Inferior parietal cortex (tissue), 1 donor: ENCODE measurements at regions not wholly inside any gene's neighbourhood (a gene's known extent, or its start where the extent isn't known, plus 50 kb on each side); places are given as distances from the start of the nearest gene placed in this dataset.

ENCODE experiments used
- DNase-seq: peaks from one replicate; pipeline ENCODE4 v3.0.0-alpha.2; 2016; ENCODE audit errors: extremely low spot score

DNA sequence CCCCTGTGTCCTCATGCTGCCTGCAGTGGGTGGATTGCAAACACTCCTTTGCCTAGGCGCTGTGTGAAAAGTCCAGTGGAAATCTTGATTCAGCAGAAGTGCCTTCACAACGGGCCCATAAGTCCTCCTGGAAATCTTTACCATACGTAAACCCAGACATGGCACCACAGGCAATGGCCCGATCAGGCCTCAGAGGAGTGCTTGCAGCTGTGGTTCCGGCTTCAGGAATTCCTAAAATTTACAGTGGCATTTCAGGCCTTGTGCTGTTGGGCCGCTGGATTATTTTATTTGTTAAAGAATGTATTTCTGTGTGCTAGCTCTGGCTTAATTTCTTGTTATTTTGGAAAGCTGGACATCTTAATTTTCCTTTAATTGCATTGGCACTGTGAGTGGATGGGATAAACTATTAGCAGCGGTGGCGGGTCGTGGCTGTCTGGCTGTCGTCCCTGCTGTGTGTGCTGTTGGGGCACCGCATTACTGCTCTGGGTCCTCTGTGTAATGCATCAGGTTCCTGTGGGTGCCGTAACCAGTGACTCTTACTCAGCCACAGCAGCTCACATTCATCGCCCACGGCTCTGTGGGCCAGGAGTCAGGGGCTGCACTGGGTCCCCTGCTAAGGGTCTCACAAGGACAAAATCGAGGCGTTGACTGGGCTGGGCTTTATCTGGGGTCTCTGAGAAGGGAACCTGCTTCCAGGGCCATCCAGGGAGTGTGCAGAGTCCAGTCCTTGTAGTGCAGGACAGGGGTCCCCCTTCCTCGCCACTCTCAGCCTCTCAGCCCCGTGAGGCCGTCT, 73.1 kb downstream of the RTP5 start:
- no peak for DNase-seq

DNA sequence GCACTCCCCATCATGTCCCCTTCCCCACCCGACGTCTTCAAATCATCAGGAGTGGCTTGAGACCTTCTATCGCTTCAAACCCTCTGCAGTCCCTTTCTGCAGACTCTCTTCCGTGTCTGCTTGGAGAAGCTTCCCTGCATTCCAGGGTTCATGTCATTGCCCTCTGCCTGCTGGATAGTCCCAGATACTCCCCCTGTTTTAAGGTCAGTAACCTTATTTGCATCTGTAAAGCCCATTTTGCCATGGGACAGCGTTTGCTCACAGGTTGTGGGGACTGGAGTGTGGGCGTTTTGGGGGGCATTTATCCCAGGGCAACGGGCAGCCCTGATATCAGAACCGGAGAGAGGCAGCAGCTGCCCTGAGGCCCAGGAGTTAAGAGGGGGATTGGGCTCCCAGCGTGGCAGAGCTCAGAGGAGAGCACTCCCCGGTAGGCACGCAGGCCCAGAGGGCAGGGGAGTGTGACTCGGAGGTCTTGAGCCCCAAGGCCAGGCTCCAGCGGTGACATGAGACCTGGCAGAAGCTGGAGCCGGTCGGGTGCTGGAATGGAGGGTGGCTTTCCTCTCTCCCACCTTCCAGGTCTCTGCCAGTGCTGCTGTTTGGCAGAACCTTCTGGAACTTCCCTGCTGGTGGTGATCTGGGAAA, 73.8 kb downstream of the RTP5 start:
- DNase-seq: no peak

DNA sequence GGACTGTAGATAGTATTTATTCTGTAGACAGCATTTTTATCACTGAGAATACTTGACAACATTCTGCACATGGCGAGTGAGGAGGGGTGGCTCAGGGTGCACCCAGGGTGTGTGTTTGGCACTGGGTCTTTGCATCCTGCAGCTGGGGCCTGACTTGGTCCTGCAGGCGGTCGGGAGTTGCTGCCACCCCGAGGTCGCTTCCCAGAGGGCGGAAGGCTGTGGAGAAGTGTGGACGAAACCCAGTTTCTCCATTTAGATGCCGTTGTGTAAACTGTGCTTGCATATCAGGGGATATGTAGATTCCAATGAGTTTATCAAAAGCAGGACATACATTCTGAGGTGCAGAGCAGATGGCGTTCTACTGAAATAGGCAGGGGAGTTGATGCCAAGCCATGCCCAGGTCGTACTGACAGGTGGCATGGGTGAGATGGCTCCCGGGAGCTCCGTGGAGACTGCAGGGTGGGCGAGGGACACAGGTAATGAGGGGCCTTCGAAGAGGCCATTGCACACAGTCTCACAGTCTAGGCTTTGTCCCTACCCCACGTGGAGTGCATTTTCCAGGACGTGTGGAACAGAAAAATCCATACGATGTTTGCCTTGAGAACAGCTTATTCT, 74.5 kb downstream of the RTP5 start:
- DNase-seq: no peak

DNA sequence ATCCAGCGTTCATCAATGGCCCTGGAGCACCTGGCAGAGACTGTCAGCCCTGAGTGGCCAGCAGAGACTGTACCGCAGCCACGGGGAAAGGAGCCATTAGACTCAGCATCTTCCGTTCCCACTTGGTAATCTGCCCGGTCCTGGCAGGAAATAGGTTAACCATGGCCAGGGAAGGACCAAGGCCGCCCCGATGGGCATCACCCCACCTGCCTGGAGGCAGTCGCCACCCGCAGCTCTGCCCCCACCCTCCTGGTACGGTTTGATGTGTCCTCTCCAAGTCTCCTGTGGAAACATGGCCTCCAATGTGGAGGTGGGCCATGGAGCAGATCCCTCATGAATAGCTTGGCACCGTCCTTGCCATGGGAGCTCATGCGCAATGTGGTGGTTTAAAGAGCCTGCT, 75.3 kb downstream of the RTP5 start:
- DNase-seq: no peak

DNA sequence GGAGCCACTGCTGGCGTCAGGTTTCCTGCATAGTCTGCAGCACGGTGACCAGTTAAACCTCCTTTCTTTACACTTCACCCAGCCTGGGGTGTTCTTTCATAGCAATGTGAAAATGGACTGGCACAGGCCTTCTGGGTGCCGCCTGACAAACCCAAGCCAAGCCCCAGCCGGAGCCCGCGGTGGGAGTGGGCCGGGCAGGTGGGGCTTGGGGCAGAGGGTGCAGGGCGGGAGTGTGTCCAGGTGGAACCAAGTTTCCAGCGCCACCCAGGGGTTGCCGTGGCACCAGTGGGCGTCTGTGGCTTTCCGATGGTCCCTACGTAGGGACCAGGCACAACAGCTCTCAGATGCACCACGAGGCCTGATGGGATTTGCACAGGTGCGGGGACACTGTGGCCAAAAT, 75.8 kb downstream of the RTP5 start:
- no peak for DNase-seq

DNA sequence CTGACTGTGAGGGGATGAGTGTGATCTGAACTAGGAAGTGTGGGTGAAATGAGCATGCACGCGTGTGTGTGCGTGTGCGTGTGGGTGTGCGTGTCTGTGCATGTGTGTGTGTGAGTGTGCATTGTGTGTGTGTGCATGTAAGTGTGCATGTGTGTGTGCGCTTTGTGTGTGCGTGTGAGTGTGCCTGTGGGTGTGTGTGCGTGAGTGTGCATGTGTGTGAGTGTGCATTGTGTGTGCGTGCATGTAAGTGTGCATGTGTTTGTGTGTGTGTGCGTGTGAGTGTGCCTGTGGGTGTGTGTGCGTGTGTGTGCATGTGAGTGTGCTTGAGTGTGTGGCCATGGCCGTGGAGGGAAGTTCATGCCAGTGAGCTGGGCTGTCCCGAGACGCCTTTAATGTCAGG, 76.3 kb downstream of the RTP5 start:
- no peak for DNase-seq

DNA sequence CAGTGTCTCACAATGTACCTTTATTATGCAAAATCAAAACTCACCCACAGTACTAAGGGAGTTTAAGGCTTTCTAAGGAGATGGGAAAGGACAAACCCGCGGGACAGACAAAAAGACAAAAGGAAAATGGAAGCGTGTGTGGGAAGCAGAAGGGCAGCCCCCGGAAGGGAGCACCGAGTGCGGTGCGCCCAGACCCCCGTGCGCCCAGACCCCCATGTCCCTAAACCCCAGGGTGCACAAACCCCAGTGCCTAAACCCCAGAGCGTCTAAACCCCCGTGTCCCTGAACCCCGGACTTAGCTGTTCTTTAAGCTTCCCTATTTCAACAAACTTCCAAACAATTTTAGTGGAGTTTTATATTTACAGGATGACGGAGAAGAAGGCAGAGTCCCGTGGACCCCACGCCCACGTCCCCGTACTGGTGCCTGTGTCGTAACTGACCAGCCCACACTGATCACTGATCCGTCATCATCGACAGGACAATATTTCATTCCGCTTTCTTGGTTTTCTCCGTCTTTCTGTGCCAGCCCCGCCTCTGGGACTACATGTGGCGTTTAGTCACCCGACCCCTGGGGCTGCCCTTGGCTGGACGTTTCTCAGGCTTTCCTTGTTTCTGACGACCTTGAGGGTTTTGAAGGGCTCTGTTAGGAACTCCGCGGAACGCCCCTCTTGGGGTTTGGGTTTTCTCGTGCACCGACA, 76.9 kb downstream of the RTP5 start:
- no peak for DNase-seq

DNA sequence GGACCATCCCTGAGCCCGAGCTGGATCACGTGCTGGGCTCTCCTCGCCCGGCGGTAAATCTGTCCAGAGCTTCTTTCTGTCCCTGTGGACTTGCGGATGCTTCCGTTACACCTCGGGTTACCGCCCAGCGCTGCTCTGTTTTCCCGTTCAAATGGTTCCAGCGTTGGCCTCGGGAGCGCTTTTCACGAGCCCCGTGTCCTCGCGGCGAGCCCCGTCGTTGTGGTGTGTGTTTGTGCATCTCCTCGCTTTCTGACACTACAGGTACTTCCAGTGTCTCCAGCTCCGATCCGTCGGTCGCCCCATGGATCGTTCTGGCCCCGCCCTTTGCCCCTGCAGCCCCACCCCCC, 77.4 kb downstream of the RTP5 start:
- DNase-seq: no peak

DNA sequence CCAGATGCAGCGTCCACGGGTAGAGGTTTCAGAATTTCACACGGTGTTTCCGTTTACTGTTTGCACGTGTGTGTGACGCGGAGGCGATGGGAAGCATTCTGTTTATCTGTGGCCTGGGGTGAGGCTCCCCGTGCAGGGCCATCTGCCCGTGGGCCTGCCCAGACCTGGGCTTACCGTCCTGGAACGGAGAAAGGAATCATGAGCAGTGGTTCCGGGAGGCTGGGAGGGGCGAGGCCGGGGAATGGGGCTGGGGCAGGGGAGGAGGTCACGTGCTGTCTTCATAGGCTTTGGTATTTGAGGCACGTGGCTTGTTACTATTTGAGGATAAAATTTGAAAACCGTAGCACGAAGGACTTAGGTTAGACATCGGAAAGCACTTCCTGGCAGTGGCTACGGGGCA, 77.9 kb downstream of the RTP5 start:
- DNase-seq: no peak

DNA sequence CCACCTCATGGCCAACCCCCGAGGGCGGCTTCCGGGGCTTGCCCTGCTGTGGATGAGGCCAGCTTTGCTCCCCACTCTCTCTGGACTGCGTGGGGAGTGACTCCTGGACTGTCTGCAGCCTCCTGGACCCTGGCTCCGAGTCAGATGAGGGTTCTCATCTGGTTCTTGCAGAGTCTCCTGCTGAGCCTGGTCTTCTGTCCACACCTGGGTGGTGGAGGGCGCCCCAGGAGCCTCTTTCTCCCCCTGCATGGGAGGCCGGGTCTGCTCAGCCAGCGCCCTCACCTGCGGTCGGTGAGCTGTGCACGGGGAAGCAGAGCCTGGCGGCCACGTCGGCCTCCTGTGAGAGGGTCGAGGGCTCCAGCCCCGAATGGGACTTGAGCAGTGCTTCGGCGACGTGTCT, 78.3 kb downstream of the RTP5 start:
- DNase-seq: no peak

DNA sequence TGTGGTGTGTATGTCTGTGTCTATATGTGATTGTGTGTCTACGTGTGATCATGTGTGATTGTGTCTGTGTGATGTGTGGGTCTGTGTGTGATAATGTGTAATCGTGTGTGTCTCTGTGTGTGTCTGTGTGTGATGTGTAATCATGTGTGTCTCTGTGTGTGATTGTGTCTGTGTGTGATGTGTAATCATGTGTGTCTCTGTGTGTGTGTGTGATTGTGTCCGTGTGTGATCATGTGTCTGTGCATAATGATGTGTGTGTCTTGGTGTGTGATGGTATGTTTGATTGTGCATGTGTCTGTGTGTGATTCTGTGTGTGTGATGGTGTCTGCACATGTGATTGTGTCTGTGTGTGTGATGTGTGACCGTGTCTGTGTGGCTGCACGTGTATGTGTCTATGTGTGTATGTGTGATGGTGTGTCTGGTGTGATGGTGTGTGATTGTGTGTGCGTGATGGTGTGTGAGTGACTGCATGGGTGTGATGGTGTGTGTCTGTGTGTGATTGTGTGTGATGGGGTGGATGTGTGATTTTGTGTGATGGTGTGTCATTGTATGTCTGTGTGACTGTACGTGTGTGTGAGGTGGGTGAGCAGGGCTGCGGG, 78.9 kb downstream of the RTP5 start:
- no peak for DNase-seq

DNA sequence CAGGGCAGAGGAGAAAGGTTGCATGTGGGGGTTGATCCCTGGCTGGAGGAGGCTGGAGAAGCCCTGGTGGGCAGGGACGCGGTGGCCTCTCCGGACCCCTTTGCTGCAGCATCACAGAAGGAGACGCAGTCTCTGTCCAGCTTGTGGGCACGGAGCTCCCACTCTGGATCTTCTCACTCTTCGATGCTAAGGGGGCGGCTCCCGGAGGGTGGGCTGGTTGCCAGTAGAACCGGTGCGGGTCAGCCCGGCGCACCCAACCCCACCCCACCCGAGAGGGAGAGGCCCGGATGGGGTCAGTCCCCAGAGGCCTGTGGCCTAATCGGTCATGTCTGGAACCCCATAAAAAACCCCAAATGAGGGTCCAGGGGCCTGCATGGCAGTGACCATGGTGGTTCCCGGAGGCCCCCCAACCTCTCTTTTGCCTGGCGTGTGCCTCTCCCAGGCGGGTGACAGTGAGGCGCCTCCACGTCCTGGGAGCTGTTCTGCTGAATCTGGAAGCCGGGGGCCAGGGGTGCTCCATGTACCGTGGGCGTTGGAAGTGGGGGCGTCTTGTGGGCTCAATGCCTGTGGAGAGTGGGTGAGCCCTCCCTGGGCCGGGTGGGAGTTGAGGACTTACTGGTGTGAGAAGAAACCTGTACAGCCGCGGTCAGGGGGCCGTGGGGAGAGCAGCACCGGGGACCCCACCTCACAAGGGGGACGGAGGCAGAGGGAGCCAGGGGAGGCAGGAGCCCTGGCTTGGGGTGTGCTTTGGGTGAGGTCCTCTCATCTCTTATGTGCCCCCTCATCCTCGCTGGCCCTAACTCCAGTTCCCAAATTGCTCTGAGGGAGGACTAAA, 79.6 kb downstream of the RTP5 start:
- no peak for DNase-seq

DNA sequence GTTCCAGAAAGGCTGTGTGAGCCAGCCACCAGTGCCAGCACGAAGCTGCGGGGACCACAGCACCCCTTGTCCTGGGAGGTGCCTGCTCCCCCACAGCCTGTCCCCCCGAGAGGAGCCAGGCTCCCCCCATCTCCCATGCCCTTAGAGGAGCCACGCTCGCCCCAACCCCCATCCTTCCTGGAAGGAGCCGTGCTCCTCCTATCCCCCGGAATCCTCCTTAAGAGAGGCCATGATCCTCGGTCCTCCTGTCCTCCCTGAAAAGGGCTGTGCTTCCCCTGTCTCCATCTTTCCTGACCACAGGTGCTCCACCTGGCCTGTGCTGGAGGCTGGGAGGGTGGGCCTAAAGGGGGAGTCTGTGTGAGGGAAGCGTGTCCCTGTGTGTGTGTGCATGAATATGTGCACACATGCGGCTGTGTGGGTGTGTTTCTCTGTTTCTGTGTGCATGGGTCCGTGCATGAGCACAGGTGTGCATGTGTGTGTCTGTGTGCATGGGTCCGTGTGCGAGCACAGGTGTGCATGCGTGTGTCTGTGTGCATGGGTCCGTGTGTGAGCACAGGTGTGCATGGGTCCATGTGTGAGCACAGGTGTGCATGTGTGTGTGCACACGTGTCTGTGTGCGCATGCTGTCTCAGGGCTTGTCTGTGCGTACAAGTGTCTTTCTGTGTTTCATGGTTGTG, 80.3 kb downstream of the RTP5 start:
- DNase-seq: no peak

DNA sequence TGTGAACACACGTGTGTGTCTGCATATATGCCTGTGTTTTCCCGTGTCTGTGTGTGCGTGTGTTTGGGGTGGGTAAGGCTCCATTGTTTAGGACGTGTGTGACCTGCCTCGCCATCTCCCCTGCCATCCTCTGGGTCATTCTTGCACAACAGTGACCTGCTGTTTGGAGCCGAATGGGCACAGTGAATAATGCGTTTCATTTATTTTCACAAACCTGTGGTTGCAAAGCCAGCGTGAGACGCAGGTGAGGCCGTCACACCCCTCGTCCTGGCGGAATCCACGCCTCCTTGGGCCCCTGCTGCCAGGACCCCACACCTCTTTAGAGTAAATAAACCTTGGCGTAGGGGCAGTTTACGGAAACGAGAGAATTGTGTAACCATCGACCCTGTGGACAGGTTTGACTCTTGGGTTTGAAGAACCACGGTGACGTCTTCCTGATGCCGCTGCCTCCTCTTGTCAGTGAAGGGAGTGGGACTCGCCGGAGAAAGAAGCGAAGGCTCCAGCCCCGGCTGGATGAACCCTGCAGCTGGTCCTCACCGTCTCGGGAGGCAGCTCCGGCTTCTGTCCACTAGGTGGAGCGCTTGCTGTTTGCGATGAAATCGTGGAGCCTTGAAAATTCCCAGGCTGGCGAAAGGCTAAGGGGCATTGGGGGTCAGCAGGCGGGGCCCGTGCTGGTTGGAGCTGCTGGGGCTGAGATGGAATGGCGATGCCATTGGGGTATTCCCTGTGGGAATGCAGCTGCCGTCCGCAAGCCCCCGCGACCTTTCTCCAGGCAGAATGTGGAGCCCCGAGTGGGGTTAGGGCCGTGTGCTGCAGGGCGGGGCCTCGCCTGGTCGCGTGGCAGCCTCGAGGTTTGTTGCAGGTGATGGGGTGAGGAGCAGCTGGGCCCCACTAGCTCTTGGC, 81.1 kb downstream of the RTP5 start:
- peak; percentile 80 for DNase-seq

DNA sequence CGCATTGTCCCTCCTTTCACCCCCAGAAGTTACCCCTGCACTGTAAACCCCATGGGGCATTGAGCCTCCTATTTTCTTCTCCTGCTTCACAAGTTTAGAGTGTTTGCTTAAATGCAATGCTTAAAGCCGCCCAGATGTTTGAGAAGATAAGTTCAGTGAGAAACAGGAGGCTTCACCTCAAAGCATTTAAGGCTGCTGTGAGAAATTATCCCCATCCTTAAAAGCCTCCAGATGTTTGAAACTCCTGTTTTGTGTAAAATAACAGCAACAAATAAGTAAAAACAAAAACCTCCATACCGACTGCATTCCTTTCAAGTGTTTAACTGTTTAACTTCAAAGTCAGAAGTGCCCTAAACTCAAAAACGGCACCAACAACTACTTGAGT, 81.8 kb downstream of the RTP5 start:
- DNase-seq: no peak

DNA sequence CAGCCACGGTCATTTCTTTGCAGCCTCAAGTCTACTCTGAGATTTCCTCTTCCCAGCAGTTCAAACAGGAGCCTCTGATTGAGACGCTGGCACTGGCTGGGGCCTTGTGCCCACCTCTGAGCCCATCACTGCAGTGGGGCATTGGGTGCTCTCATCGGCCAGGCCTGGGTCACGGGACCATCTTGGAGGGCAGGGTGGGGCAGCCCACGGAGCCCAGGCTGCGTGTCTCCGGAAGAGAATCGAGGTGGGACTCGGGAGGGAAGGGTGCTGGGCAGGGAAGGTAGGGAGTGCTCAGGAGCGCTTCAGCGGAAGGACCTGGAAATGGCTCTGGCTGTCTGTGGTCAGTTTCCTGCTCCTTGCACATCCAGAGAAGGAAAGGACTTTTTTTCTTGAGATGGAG, 82.4 kb downstream of the RTP5 start:
- DNase-seq: no peak

DNA sequence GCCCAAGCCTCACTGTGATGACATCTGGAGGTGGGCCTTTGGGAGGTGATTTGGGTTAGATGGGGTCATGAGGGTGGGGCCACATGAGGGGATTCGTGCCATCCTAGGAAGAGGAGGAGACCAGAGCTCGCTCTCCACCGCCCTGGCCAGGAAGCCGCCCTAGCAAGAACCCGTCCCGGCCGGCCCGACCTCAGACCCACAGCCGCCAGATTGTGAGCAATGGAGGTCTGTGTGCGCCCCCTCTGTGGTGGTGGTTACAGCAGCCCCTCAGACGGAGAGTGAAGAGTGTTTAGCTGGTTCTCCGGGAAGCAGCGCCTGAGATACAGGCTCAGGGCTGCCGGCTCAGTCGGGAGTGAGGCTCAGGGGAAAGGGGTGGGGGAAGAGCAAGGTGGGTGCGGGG, 83.3 kb downstream of the RTP5 start:
- no peak for DNase-seq

DNA sequence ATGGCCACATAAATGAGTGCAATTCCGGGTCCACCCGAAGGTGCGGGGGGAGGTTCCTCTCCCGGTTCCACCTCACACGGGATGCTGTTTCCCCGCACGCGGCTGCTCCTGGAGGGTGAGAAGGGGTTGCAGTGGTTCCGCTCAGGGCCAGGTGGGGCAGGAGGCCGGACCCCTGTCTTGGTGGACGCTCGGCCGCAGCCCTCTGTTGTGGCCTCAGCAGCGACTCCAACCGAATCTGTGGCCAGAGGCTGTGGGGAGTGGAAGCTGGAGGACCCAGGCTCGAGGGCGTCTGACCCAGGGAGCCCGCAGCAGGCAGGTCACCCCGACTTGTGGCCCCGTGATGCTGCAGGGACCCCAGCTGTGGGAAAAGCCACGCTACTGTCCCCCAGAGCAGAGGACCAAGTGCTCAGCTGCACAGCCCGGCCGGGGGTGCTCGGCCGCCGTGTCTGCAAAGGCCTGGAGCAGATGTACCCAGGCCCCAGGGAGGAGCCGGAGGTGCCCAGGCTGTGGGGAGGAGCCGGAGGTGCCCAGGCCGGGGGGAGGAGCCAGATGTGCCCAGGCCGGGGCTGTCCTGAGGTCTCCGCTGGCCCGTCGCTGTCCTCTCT, 83.9 kb downstream of the RTP5 start:
- DNase-seq: no peak

DNA sequence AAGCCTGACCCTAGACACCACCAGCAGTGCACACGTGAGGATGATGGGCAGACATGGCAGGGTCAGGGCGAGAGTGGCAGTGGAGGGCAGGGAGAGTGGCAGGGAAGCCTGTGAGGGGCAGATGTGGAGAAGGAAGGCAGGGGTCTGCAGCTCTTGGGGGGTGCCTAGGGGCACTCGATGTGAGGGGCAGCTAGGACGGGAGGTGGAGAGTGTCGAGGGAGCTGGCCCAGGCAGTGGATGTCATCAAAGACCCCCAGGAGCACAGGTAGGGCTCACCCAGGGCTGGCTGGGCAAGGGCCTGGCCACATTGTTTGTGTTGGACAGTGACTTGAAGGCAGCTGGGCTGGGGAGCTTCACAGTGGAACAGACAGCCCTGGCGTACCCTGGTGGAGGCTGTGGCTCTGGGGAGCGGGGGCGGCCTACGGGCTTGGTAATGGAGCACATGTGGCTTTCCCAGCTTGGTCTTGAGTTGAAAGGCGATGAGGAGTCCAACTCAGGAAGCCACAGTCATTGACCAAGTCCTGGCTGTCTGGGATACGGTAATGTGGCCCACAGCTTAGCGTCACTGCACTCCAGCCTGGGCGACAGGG, 87.1 kb downstream of the RTP5 start:
- DNase-seq: no peak
